Posterior cingulate gyrus (tissue), 11 donors: ENCODE measurements at regions not wholly inside any gene's neighbourhood (a gene's known extent, or its start where the extent isn't known, plus 50 kb on each side); places are given as distances from the start of the nearest gene placed in this dataset.
"Not testable (repeated sequence)": the region's sequence is repeated elsewhere in the genome, so short reads cannot be mapped to it uniquely, and the experiment has no call there.

Experiments
- DNase-seq, 10 donors: peaks; one replicate each; pipeline versions ENCODE4 v3.0.0 to v3.0.0-alpha.2; 2020 to 2021; ENCODE audit warnings: mixed read lengths in 3 of 10
- intact Hi-C: fragments of 100-400 bp; cut with DNase I; formaldehyde crosslinking; loops from one replicate; pipeline ENCODE4 v1.15.1; 2023

- no peak for DNase-seq
- intact Hi-C loops = no loop called here
Measured at GRCh38 chr4:120636120-120636630, 286.4 kb downstream of the PRDM5 start.

GRCh38 chr4:120633810-120634209 is 288.7 kb downstream of the PRDM5 start:
- no peak for DNase-seq
- intact Hi-C loops = no loop called here

- intact Hi-C loops = no loop called here
- DNase-seq = no peak
Measured at GRCh38 chr4:120630427-120630826, 292.1 kb downstream of the PRDM5 start.

- intact Hi-C loops = no loop called here
- no peak for DNase-seq
Measured at GRCh38 chr4:120629546-120630108, 292.9 kb downstream of the PRDM5 start.

GRCh38 chr4:120622601-120623000 is 299.9 kb downstream of the PRDM5 start:
- DNase-seq = no peak
- intact Hi-C loops = no loop called here

GRCh38 chr4:120617171-120617570 is 305.4 kb downstream of the PRDM5 start:
- intact Hi-C loops = no loop called here
- no peak for DNase-seq

- intact Hi-C loops = no loop called here
- no peak for DNase-seq
Measured at GRCh38 chr4:120616041-120616440, 306.5 kb downstream of the PRDM5 start.

- DNase-seq = no peak
- intact Hi-C loops = no loop called here
Measured at GRCh38 chr4:120613778-120614177, 308.7 kb downstream of the PRDM5 start.

- no peak for DNase-seq
- intact Hi-C loops = no loop called here
Measured at GRCh38 chr4:120611092-120611491, 311.4 kb downstream of the PRDM5 start.

GRCh38 chr4:120591038-120591437 is 331.5 kb downstream of the PRDM5 start:
- DNase-seq = no peak

GRCh38 chr4:120589787-120590186 is 332.7 kb downstream of the PRDM5 start:
- intact Hi-C loops = no loop called here

More at GRCh38 chr4:120591038-120591437, 331.5 kb downstream of the PRDM5 start:
- intact Hi-C loops = no loop called here

GRCh38 chr4:120568731-120569130 is 353.8 kb downstream of the PRDM5 start:
- intact Hi-C loops = no loop called here
- DNase-seq = no peak

More at GRCh38 chr4:120589787-120590186, 332.7 kb downstream of the PRDM5 start:
- DNase-seq = no peak

GRCh38 chr4:120561648-120562047 is 360.9 kb downstream of the PRDM5 start:
- no peak for DNase-seq
- intact Hi-C loops = no loop called here

- DNase-seq = no peak
- intact Hi-C loops = no loop called here
Measured at GRCh38 chr4:120557372-120557771, 365.2 kb downstream of the PRDM5 start.

GRCh38 chr4:120555058-120555457 is 367.5 kb downstream of the PRDM5 start:
- no peak for DNase-seq
- intact Hi-C loops = no loop called here

- intact Hi-C loops = no loop called here
- DNase-seq = no peak
Measured at GRCh38 chr4:120554086-120554485, 368.4 kb downstream of the PRDM5 start.

- intact Hi-C loops = not testable (repeated sequence)
- peak in 3 of 10 donors; percentile 47 to 61 (median 55) for DNase-seq
Measured at GRCh38 chr4:120550624-120551220, 371.8 kb downstream of the PRDM5 start.

- no peak for DNase-seq
- intact Hi-C loops = no loop called here
Measured at GRCh38 chr4:120549011-120549570, 373.4 kb downstream of the PRDM5 start.

GRCh38 chr4:120545391-120545790 is 377.1 kb downstream of the PRDM5 start:
- DNase-seq = no peak
- intact Hi-C loops = no loop called here

GRCh38 chr4:120544838-120545237 is 377.7 kb downstream of the PRDM5 start:
- DNase-seq = no peak
- intact Hi-C loops = no loop called here

- intact Hi-C loops = no loop called here
- no peak for DNase-seq
Measured at GRCh38 chr4:120540625-120541024, 381.9 kb downstream of the PRDM5 start.

- no peak for DNase-seq
- intact Hi-C loops = no loop called here
Measured at GRCh38 chr4:120536884-120537283, 385.6 kb downstream of the PRDM5 start.
